Osteocyte (in vitro differentiated cells): ENCODE measurements at regions not wholly inside any gene's neighbourhood (a gene's known extent, or its start where the extent isn't known, plus 50 kb on each side); places are given as distances from the start of the nearest gene placed in this dataset.

Experiments
- DNase-seq: peaks from one replicate; pipeline ENCODE4 v3.0.0; 2021; ENCODE audit warnings: mixed read lengths; ENCODE audit not compliant: unreplicated experiment; ENCODE audit errors: extremely low spot score
- H3K27ac Mint-ChIP-seq: one replicate; pipeline ENCODE4 v1.8.0; 2021; ENCODE audit warnings: mild to moderate bottlenecking, mixed read lengths; ENCODE audit not compliant: unreplicated experiment
- H3K27me3 Mint-ChIP-seq: one replicate; pipeline ENCODE4 v1.8.0; 2021; ENCODE audit warnings: mixed read lengths; ENCODE audit not compliant: unreplicated experiment
- H3K36me3 Mint-ChIP-seq: one replicate; pipeline ENCODE4 v1.8.0; 2021; ENCODE audit warnings: mixed read lengths; ENCODE audit not compliant: unreplicated experiment
- H3K4me1 Mint-ChIP-seq: one replicate; pipeline ENCODE4 v1.8.0; 2021; ENCODE audit warnings: mixed read lengths; ENCODE audit not compliant: unreplicated experiment
- H3K4me3 Mint-ChIP-seq: one replicate; pipeline ENCODE4 v1.8.0; 2021; ENCODE audit warnings: mild to moderate bottlenecking, moderate library complexity, mixed read lengths; ENCODE audit not compliant: unreplicated experiment
- H3K9me3 Mint-ChIP-seq: one replicate; pipeline ENCODE4 v1.8.0; 2021; ENCODE audit warnings: mixed read lengths; ENCODE audit not compliant: unreplicated experiment
- TF ChIP-seq, protein P1 (sequence below): fragments of 200-600 bp; sonication (generic); IDR thresholded peaks from 2 replicates; pipeline ENCODE4 v1.5.0; 2021; ENCODE audit warnings: antibody characterized with exemption, mild to moderate bottlenecking, moderate library complexity

- Mint-ChIP-seq H3K36me3 (no peaks in the 10 kb centered on the region), H3K27me3 (no peaks in the 10 kb centered on the region), H3K4me3 (no peak overlapping the region), H3K27ac (peak overlapping the region; percentile 23), H3K4me1 (peaks cover 30% of the 10 kb centered on the region), H3K9me3 (peaks cover 7% of the 10 kb centered on the region)
- TF ChIP-seq, protein P1, sequence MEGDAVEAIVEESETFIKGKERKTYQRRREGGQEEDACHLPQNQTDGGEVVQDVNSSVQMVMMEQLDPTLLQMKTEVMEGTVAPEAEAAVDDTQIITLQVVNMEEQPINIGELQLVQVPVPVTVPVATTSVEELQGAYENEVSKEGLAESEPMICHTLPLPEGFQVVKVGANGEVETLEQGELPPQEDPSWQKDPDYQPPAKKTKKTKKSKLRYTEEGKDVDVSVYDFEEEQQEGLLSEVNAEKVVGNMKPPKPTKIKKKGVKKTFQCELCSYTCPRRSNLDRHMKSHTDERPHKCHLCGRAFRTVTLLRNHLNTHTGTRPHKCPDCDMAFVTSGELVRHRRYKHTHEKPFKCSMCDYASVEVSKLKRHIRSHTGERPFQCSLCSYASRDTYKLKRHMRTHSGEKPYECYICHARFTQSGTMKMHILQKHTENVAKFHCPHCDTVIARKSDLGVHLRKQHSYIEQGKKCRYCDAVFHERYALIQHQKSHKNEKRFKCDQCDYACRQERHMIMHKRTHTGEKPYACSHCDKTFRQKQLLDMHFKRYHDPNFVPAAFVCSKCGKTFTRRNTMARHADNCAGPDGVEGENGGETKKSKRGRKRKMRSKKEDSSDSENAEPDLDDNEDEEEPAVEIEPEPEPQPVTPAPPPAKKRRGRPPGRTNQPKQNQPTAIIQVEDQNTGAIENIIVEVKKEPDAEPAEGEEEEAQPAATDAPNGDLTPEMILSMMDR, result no peak
- no peak for DNase-seq
Measured at GRCh38 chr11:130801333-130802122, 114.8 kb downstream of the SNX19 start.

GRCh38 chr11:130802567-130802966 is 113.7 kb downstream of the SNX19 start:
- H3K27me3 Mint-ChIP-seq, result no peaks in the 10 kb centered on the region
- H3K4me3 Mint-ChIP-seq, result no peak overlapping the region
- DNase-seq, result no peak
- peaks cover 5% of the 10 kb centered on the region for H3K9me3 Mint-ChIP-seq
- H3K27ac Mint-ChIP-seq, result no peak overlapping the region
- TF ChIP-seq, protein P1, result no peak
- no peaks in the 10 kb centered on the region for H3K36me3 Mint-ChIP-seq
- H3K4me1 Mint-ChIP-seq, result peaks cover 30% of the 10 kb centered on the region

DNA sequence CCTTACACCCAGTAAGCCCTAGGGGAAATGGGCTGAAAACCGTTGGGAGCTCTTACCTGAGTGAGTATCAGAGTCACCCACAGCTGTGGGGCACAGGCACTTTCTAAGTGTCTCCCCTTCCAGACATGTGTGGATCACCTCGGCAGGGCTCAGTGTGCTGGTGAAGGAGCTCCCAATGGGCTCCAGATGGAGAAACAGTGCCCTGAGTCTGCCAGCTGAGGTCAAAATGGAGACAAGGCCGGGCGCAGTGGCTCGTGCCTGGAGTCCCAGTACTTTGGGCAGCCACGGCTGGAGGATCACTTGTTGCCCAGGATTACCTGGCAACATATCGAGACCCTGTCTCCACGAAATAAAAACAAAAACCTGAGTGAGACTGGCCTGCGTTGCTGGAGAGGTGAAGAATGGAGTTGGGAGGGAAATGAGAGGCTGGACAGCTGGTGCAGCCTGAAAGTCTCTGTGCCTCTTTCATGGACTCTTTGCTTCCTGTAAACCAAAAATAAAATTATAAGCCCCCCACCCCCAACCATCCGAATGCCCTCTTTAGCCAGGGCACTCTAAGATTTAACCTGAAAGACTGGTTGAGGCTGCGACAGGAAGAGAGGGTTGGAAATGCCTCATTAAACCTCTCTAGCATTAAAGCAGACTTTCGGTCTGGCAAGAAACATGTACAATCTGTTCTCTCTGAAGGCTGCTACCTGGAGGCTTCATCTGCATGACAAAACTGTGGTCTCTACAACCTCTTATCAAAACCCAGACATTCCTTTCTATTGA is 111.8 kb downstream of the SNX19 start:
- peaks cover 23% of the 10 kb centered on the region for H3K4me1 Mint-ChIP-seq
- TF ChIP-seq, protein P1, result no peak
- no peaks in the 10 kb centered on the region for H3K27me3 Mint-ChIP-seq
- peaks cover 5% of the 10 kb centered on the region for H3K9me3 Mint-ChIP-seq
- no peaks in the 10 kb centered on the region for H3K36me3 Mint-ChIP-seq
- H3K27ac Mint-ChIP-seq, result no peak overlapping the region
- DNase-seq, result peak; percentile 60
- no peak overlapping the region for H3K4me3 Mint-ChIP-seq

DNA sequence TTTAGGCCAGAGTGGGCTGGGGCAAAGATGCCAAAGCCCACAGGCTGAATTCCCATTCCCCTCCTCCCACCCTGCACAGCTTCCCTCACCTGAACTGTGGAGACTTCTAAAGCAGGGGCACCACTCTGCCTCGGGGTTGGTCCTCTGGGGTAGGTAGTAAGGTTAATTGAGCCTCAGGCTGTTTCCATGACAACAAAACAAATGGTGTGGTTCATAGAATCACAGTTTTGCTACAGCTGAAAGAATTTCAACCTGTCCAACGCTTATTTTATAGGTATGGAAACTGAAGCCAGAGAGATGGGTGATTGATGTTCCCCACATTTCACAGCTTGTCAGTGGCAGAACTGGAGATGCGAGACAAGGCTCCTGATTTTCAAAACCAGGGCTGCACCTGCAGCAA is 109.5 kb downstream of the SNX19 start:
- H3K4me3 Mint-ChIP-seq, result no peak overlapping the region
- H3K9me3 Mint-ChIP-seq, result no peaks in the 10 kb centered on the region
- no peaks in the 10 kb centered on the region for H3K36me3 Mint-ChIP-seq
- H3K27me3 Mint-ChIP-seq, result no peaks in the 10 kb centered on the region
- TF ChIP-seq, protein P1, result no peak
- H3K27ac Mint-ChIP-seq, result peak overlapping the region; percentile 50
- peak; percentile 54 for DNase-seq
- H3K4me1 Mint-ChIP-seq, result peaks cover 16% of the 10 kb centered on the region

DNA sequence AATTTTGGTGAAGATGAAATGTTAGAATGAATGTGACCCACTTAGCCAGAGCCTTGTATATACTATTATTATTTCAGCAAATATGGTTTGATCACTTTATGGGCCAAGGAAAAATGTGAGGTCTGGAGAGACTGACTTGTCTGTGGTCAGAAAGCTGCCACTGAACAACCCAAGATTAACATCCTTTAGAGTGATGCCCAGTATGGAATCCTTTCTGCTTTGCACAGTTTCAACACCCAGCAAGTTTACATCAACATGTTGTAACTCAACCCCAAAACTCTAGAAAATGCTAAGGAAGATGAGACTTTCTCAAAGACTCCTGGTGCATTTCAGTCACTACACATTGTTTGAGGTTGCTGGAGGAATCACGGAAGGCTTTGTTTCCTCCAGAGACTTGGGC is 107.7 kb downstream of the SNX19 start:
- no peak overlapping the region for H3K4me3 Mint-ChIP-seq
- H3K27ac Mint-ChIP-seq, result no peak overlapping the region
- H3K27me3 Mint-ChIP-seq, result no peaks in the 10 kb centered on the region
- no peaks in the 10 kb centered on the region for H3K36me3 Mint-ChIP-seq
- no peak for DNase-seq
- H3K4me1 Mint-ChIP-seq, result peaks cover 3% of the 10 kb centered on the region
- TF ChIP-seq, protein P1, result no peak
- no peaks in the 10 kb centered on the region for H3K9me3 Mint-ChIP-seq
